Tibial artery (tissue), 4 donors: ENCODE measurements at regions not wholly inside any gene's neighbourhood (a gene's known extent, or its start where the extent isn't known, plus 50 kb on each side); places are given as distances from the start of the nearest gene placed in this dataset.
A peak's percentile ranks its signal among the peaks of the same experiment; 100 is the strongest.

ENCODE experiments used
- DNase-seq, 2 donors: peaks; one replicate each; pipeline ENCODE4 v3.0.0-alpha.2; 2019
- H3K27ac ChIP-seq, 2 donors: fragments of 200-600 bp; sonication (generic) in 1 of 2; 1 replicate in 1 of 2; 2 replicates in 1 of 2; pipeline ENCODE4 v1.5.1; 2018 to 2019; ENCODE audit warnings: mild to moderate bottlenecking in 1 of 2
- H3K27me3 ChIP-seq, 2 donors: fragments of 200-600 bp; sonication (generic) in 1 of 2; one replicate each; pipeline versions ENCODE4 v1.5.1 to v1.6.0; 2016 to 2019
- H3K36me3 ChIP-seq, 3 donors: fragments of 200-600 bp; sonication (generic) in 2 of 3; one replicate each; pipeline ENCODE4 v1.5.1; 2016 to 2019; ENCODE audit warnings: mild to moderate bottlenecking in 2 of 3
- H3K4me1 ChIP-seq, 4 donors: fragments of 200-600 bp; sonication (generic) in 2 of 4; 1 replicate in 3 of 4; 2 replicates in 1 of 4; pipeline ENCODE4 v1.5.1; 2016 to 2019
- H3K4me3 ChIP-seq, 2 donors: fragments of 200-600 bp; sonication (generic) in 1 of 2; 1 replicate in 1 of 2; 2 replicates in 1 of 2; pipeline ENCODE4 v1.5.1; 2018 to 2019; ENCODE audit warnings: mild to moderate bottlenecking in 2 of 2
- H3K9me3 ChIP-seq, 3 donors: fragments of 200-600 bp; sonication (generic) in 1 of 3; one replicate each; pipeline ENCODE4 v1.5.1; 2016 to 2019
- intact Hi-C: fragments of 100-400 bp; cut with DNase I; formaldehyde crosslinking; loops from one replicate; pipeline ENCODE4 v1.15.0; 2023; ENCODE audit warnings: low total_unique reads
- TF ChIP-seq, protein P1 (sequence below), 2 experiments: fragments of 200-600 bp in 1 of 2; fragments of 450-650 bp in 1 of 2; IDR thresholded peaks; one replicate each; pipeline ENCODE4 v1.5.1; 2017 to 2019; ENCODE audit warnings: antibody characterized with exemption in 2 of 2, mild to moderate bottlenecking in 1 of 2, moderate library complexity in 1 of 2

DNA sequence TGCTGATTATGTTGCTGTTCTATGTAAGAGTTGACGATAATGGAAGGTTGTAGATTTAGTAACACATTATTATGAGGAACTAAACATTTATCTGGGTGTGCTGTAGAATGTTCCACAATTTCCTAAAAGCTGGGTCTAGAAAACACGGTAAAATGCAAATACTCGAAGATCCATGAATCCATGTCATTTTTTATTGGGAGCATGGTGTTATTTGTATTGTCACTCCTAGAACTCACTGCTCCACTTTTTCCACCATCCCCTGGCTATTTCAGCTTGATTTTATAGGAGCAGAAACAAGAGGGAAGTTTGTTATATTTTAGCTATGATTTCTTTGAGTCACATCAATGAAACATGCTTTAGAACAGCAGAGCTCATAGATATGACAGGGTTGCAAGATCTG is 155.0 kb upstream of the ANK2 start:
- intact Hi-C loops: no loop called here
- Histone ChIP-seq H3K9me3 (no peaks in the 10 kb centered on the region), H3K27ac (no peak overlapping the region), H3K4me1 (peaks cover 0 to 16% (median 3%) of the 10 kb centered on the region in 4 donors), H3K4me3 (no peak overlapping the region), H3K27me3 (no peaks in the 10 kb centered on the region), H3K36me3 (no peaks in the 10 kb centered on the region)
- DNase-seq: no peak
- TF ChIP-seq, protein P1, sequence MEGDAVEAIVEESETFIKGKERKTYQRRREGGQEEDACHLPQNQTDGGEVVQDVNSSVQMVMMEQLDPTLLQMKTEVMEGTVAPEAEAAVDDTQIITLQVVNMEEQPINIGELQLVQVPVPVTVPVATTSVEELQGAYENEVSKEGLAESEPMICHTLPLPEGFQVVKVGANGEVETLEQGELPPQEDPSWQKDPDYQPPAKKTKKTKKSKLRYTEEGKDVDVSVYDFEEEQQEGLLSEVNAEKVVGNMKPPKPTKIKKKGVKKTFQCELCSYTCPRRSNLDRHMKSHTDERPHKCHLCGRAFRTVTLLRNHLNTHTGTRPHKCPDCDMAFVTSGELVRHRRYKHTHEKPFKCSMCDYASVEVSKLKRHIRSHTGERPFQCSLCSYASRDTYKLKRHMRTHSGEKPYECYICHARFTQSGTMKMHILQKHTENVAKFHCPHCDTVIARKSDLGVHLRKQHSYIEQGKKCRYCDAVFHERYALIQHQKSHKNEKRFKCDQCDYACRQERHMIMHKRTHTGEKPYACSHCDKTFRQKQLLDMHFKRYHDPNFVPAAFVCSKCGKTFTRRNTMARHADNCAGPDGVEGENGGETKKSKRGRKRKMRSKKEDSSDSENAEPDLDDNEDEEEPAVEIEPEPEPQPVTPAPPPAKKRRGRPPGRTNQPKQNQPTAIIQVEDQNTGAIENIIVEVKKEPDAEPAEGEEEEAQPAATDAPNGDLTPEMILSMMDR (IDR thresholded peaks at IDR 0.05): no peak

DNA sequence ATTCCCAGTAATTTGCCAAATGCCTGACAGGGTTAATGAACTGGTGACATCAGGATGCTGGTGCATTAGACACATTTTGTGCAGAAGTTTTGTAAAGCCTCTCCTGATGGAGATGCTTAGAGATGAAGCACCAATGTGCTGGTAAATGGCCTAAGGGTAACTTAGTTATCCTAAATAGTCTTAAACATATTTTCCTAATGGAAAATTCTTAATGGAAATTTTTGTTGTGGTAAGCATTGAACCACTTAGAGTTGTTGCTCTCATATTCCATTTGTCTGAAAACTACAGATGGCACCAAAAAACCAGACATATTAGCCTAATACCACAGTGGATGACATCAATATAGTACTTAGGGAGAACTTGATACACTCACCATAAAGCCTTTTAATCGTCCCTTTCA is 154.5 kb upstream of the ANK2 start:
- DNase-seq: no peak
- Histone ChIP-seq H3K27ac (no peak overlapping the region), H3K36me3 (no peaks in the 10 kb centered on the region), H3K9me3 (no peaks in the 10 kb centered on the region), H3K4me3 (no peak overlapping the region), H3K27me3 (no peaks in the 10 kb centered on the region), H3K4me1 (peaks cover 0 to 16% (median 3%) of the 10 kb centered on the region in 4 donors)
- TF ChIP-seq, protein P1 (IDR thresholded peaks at IDR 0.05): no peak
- intact Hi-C loops: no loop called here

DNA sequence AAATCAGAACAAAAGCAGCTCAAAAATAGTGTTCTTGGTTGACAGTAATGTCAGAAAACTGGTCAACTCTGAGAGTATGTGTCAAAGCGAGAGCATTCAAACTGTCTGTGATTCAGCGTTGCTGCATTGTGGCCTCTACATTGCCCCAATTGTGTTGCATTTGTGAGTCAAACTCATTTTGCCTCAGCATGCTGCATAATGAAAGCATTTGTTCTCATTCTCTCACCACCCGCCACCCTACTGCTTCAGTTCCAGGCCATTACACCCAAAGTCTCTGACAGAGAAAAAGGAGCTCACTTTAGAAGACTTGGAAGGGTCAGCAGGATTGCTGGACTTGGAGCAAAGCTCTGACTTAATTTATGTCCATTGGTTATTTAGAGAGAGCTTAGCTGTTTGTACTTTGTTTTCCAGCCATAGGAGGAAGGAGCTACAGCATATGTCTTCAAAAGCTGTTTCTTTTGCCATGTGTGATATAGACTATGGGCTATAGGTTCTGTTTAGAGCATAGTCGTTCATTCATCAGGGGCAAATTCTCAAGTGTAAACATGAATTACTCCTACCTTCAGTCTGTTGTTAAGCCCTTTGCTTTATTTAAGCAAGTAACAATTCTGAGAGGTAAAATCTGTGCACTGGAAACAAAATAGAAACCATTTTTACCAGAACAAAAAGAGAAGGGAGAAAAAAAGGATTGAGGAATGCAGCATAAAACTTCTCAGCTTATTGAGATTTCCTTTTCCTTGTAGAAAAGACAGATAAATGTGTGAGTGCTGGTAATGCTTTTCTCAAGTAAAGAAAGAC is 153.4 kb upstream of the ANK2 start:
- no peaks in the 10 kb centered on the region for H3K27me3 ChIP-seq
- no peaks in the 10 kb centered on the region for H3K36me3 ChIP-seq
- TF ChIP-seq, protein P1 (IDR thresholded peaks at IDR 0.05): no peak
- no peak overlapping the region for H3K4me3 ChIP-seq
- H3K9me3 ChIP-seq: no peaks in the 10 kb centered on the region
- H3K4me1 ChIP-seq: peaks cover 0 to 16% (median 3%) of the 10 kb centered on the region in 4 donors
- H3K27ac ChIP-seq: peak overlapping the region in 1 of 2 donors; percentile 37
- intact Hi-C loops: no loop called here
- no peak for DNase-seq

DNA sequence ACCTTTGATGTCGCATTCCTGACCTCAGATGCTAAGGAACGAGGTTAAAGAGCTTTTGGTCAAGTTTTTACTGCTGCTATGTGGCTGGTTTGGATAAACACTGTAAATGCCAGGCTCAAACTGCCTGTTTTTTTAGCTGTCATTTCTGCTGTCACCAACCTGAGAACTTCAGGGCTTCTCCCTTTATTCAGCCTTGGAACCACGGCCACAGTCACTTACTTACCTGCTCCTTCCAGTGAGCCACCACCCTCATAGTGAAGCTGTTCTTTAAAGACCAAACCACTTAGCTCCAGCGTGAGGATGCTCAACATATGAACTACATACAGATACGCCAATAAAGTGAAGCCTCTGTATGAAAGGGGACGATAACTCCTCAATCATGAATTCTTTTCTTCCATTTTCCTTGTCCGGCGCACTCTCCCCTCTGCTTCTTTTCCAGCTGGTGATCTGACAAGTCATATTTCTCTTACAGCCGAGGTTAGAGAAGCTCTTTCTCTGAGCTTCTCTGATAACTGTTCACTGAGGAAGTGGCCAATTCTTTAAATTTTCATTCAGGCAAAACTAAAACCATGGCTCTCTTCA is 152.8 kb upstream of the ANK2 start:
- H3K4me1 ChIP-seq: peaks cover 0 to 16% (median 3%) of the 10 kb centered on the region in 4 donors
- intact Hi-C loops: no loop called here
- no peaks in the 10 kb centered on the region for H3K9me3 ChIP-seq
- H3K27ac ChIP-seq: peak overlapping the region in 1 of 2 donors; percentile 37
- TF ChIP-seq, protein P1 (IDR thresholded peaks at IDR 0.05): no peak
- no peaks in the 10 kb centered on the region for H3K27me3 ChIP-seq
- DNase-seq: no peak
- H3K4me3 ChIP-seq: no peak overlapping the region
- H3K36me3 ChIP-seq: no peaks in the 10 kb centered on the region

DNA sequence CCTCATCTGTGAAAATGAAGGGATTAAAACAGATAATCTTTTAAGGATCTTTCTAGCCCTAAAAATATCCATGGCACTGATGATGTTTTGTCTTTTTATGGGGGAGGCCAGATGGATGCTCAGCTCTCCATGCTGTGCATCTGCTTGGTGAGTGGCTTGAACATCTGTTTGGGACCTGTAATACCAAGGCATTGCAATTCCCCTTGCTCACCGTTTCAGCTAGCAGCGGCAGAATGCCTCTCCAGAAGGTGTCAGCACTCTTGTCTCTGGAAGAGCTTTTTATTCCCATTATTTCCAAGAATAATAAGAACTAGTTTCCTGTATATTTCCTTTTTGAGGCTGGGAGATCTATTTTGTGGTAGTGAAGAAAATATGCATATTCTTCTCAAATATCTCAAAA is 151.9 kb upstream of the ANK2 start:
- Histone ChIP-seq H3K4me1 (peaks cover 0 to 19% (median 3%) of the 10 kb centered on the region in 4 donors), H3K27me3 (no peaks in the 10 kb centered on the region), H3K4me3 (no peak overlapping the region), H3K27ac (peak overlapping the region in 1 of 2 donors; percentile 37), H3K36me3 (no peaks in the 10 kb centered on the region), H3K9me3 (no peaks in the 10 kb centered on the region)
- TF ChIP-seq, protein P1 (IDR thresholded peaks at IDR 0.05): no peak
- DNase-seq: no peak
- intact Hi-C loops: no loop called here
